Naive B cell (primary cell): ENCODE measurements at regions not wholly inside any gene's neighbourhood (a gene's known extent, or its start where the extent isn't known, plus 50 kb on each side); places are given as distances from the start of the nearest gene placed in this dataset.
"Not testable (repeated sequence)": the region's sequence is repeated elsewhere in the genome, so short reads cannot be mapped to it uniquely, and the experiment has no call there.

ENCODE experiments used
- ATAC-seq, 2 donors: fragments of 150-1000 bp; cut with Tn5 transposase; 2 replicates each; pipeline ENCODE4 v1.10.0; 2021; ENCODE audit warnings: low read depth in 2 of 2, mild to moderate bottlenecking in 2 of 2, moderate library complexity in 2 of 2
- DNase-seq: peaks from one replicate; pipeline ENCODE4 v3.0.0; 2022
- H3K27ac Mint-ChIP-seq, 6 donors: one replicate each; pipeline ENCODE4 v1.8.0; 2020 to 2022; ENCODE audit warnings: mild to moderate bottlenecking in 6 of 6, mixed read lengths in 6 of 6, moderate library complexity in 5 of 6, inconsistent platforms in 2 of 6
- H3K27me3 Mint-ChIP-seq, 3 donors: one replicate each; pipeline ENCODE4 v1.8.0; 2021 to 2022; ENCODE audit warnings: mixed read lengths in 3 of 3, mild to moderate bottlenecking in 1 of 3
- H3K36me3 Mint-ChIP-seq, 2 donors: one replicate each; pipeline ENCODE4 v1.8.0; 2020 to 2022; ENCODE audit warnings: mixed read lengths in 2 of 2, inconsistent platforms in 1 of 2, mild to moderate bottlenecking in 1 of 2
- H3K4me1 Mint-ChIP-seq, 3 donors: one replicate each; pipeline ENCODE4 v1.8.0; 2020 to 2022; ENCODE audit warnings: mixed read lengths in 3 of 3, inconsistent platforms in 1 of 3, mild to moderate bottlenecking in 1 of 3, moderate library complexity in 1 of 3
- H3K4me3 Mint-ChIP-seq, 8 donors: one replicate each; pipeline ENCODE4 v1.8.0; 2020 to 2022; ENCODE audit warnings: mild to moderate bottlenecking in 8 of 8, mixed read lengths in 8 of 8, moderate library complexity in 8 of 8, inconsistent platforms in 2 of 8
- H3K9me3 Mint-ChIP-seq, 7 donors: one replicate each; pipeline ENCODE4 v1.8.0; 2020 to 2022; ENCODE audit warnings: mixed read lengths in 7 of 7, mild to moderate bottlenecking in 5 of 7, inconsistent platforms in 2 of 7, moderate library complexity in 1 of 7

DNA sequence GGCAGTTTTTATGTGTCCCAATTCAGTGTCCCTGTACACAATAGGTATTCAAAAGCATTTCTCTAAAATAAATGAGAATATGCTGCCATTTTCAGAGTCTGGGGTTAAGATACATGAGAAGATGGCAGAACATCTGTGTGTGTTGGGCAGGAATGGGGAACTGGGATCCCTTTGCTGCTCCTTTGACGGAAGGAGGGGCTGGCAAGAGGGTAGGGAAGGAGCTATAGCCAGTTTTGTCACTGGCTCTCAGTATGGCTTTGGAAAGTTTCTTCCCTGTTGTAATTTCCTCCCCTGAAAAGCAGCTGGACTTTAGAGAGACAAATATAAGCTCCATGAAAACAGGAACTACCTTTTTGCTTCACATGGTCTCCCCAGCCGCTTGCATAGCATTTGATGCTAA lies 137.5 kb upstream of the PRR23C start:
- Mint-ChIP-seq H3K27me3 (peaks cover 0 to 8% (median 0%) of the 10 kb centered on the region in 3 donors), H3K4me1 (no peaks in the 10 kb centered on the region), H3K27ac (no peak overlapping the region), H3K4me3 (no peak overlapping the region), H3K36me3 (no peaks in the 10 kb centered on the region), H3K9me3 (peaks cover 7 to 21% (median 15%) of the 10 kb centered on the region in 7 donors)
- no peak for DNase-seq
- ATAC-seq: no peak

DNA sequence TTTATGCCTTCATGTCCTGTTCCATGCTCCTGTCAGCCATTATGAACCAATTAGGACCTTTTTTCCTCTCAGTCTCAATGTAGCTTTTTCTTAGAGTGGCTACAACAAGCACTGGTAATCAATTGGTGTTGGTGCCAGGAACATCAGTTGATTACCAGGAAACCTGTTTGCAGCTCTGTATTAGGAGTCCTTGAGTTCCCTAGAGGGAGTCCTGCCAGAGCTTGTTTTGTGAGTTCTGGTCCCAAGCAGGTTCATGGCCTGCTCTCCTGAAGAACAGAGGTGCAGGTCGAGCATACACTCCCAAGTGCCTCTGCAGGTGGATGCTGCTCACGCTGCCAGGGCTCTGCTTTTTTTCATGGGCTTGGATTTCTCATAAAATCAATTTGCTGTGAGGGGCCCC lies 137.9 kb upstream of the PRR23C start:
- Mint-ChIP-seq H3K36me3 (no peaks in the 10 kb centered on the region), H3K4me3 (no peak overlapping the region), H3K27ac (no peak overlapping the region), H3K9me3 (peaks cover 7 to 21% (median 15%) of the 10 kb centered on the region in 7 donors), H3K4me1 (no peaks in the 10 kb centered on the region), H3K27me3 (peaks cover 0 to 8% (median 0%) of the 10 kb centered on the region in 3 donors)
- ATAC-seq (no peak), DNase-seq (no peak)

DNA sequence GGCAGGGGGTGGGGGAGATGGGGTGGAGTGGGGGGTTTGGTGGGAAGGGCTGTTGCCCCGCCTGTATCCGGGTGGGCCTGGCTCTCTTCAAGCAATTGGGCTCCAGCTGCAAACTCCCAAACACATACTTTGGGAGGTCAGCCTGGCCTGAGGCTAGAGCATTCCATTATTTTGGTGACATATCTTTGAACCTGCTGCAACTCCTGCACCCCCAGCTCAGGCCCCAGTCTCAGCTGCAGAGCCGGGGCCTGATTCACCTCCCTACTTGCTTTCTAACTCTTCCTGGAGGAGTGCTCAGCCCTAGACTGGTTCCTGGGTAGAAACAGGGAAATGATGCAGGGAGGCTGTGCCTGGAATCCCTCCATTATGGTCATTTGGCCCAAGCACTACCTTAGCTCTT lies 140.8 kb upstream of the PRR23C start:
- no peak overlapping the region for H3K27ac Mint-ChIP-seq
- H3K4me3 Mint-ChIP-seq: no peak overlapping the region
- H3K9me3 Mint-ChIP-seq: peaks cover 6 to 21% (median 9%) of the 10 kb centered on the region in 7 donors
- H3K4me1 Mint-ChIP-seq: no peaks in the 10 kb centered on the region
- DNase-seq: no peak
- no peaks in the 10 kb centered on the region for H3K36me3 Mint-ChIP-seq
- ATAC-seq: no peak
- peaks cover 0 to 8% (median 0%) of the 10 kb centered on the region in 3 donors for H3K27me3 Mint-ChIP-seq

DNA sequence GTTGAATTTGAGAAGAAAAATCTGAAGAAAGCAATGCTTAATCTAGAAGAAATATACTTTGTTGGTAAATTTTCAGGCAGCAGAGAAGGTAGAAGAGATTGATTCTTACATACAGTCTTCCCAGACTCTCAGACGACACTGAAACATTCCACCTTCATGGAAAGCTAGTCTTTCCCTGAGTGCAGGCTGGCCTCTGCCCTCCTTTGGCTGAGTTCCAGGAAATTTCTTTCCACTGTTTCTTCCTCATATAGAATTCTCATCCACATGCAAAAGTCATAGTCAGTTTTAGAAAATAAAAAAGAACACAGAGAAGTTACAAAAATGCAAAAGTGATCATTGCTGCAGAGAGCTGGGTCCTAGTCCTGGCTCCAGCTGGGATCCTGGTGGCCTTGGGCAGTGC lies 142.5 kb upstream of the PRR23C start:
- H3K36me3 Mint-ChIP-seq: no peaks in the 10 kb centered on the region
- ATAC-seq (no peak), DNase-seq (no peak)
- no peak overlapping the region for H3K27ac Mint-ChIP-seq
- H3K9me3 Mint-ChIP-seq: peaks cover 0 to 9% (median 5%) of the 10 kb centered on the region in 7 donors
- peaks cover 0 to 8% (median 0%) of the 10 kb centered on the region in 3 donors for H3K27me3 Mint-ChIP-seq
- no peak overlapping the region for H3K4me3 Mint-ChIP-seq
- no peaks in the 10 kb centered on the region for H3K4me1 Mint-ChIP-seq

DNA sequence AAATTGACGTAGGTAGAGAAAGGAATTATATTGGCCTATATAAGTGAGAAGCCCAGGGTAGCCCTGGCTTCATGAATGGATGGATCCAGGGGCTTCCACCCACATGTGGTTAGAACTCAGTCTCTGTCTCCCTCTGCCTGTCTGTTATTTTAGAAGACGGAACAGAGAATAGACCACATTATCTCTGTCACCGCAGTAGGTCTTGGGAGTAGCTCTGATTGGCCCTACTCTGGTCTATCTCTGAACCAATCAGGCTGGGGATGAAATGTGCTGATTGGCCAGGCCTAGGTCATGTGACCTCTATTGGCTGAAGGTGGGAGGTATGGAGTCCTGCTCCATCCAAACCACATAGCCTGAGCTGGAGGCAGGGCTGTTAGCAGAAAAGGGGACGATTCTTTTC lies 143.0 kb upstream of the PRR23C start:
- Mint-ChIP-seq H3K36me3 (no peaks in the 10 kb centered on the region), H3K4me3 (no peak overlapping the region), H3K27ac (peak overlapping the region in 1 of 6 donors; percentile 78), H3K9me3 (peaks cover 0 to 9% (median 5%) of the 10 kb centered on the region in 7 donors), H3K4me1 (no peaks in the 10 kb centered on the region), H3K27me3 (peaks cover 0 to 8% (median 0%) of the 10 kb centered on the region in 3 donors)
- DNase-seq: no peak
- no peak for ATAC-seq

DNA sequence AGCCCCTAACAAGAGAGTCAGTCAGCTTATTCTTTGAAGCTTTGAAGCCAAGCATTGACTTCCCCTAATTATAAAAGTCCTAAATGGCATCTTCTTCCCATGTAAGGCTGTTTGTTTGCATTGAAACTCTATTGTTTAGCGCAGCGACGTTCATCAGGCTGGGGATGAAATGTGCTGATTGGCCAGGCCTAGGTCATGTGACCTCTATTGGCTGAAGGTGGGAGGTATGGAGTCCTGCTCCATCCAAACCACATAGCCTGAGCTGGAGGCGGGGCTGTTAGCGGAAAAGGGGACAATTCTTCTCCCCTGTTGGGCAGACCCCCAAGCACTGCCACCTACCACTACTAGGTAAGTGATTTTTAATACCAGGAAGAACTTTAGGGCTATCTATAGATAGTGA lies 145.3 kb upstream of the PRR23C start:
- no peak overlapping the region for H3K27ac Mint-ChIP-seq
- no peaks in the 10 kb centered on the region for H3K36me3 Mint-ChIP-seq
- ATAC-seq (no peak), DNase-seq (no peak)
- H3K27me3 Mint-ChIP-seq: no peaks in the 10 kb centered on the region
- H3K9me3 Mint-ChIP-seq: peaks cover 0 to 11% (median 2%) of the 10 kb centered on the region in 7 donors
- no peaks in the 10 kb centered on the region for H3K4me1 Mint-ChIP-seq
- H3K4me3 Mint-ChIP-seq: no peak overlapping the region

DNA sequence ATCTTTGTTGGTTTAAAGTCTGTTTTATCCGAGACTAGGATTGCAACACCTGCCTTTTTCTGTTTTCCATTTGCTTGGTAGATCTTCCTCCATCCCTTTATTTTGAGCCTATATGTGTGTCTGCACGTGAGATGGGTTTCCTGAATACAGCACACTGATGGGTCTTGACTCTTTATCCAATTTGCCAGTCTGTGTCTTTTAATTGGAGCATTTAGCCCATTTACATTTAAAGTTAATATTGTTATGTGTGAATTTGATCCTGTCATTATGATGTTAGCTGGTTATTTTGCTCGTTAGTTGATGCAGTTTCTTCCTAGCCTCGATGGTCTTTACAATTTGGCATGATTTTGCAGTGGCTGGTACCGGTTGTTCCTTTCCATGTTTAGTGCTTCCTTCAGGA lies 149.4 kb upstream of the MRPS22 start:
- H3K4me1 Mint-ChIP-seq, H3K4me3 Mint-ChIP-seq, H3K27me3 Mint-ChIP-seq, H3K36me3 Mint-ChIP-seq, ATAC-seq, DNase-seq: not testable (repeated sequence)
- Mint-ChIP-seq H3K27ac (peak overlapping the region in 1 of 6 donors; percentile 5), H3K9me3 (peaks cover 6 to 27% (median 10%) of the 10 kb centered on the region in 7 donors)

GRCh38 chr3:139196146-139196545 lies 147.7 kb upstream of the MRPS22 start:
- H3K27ac Mint-ChIP-seq, H3K4me3 Mint-ChIP-seq, H3K4me1 Mint-ChIP-seq, ATAC-seq, H3K36me3 Mint-ChIP-seq, DNase-seq, H3K27me3 Mint-ChIP-seq: not testable (repeated sequence)
- H3K9me3 Mint-ChIP-seq: peaks cover 6 to 20% (median 9%) of the 10 kb centered on the region in 7 donors

DNA sequence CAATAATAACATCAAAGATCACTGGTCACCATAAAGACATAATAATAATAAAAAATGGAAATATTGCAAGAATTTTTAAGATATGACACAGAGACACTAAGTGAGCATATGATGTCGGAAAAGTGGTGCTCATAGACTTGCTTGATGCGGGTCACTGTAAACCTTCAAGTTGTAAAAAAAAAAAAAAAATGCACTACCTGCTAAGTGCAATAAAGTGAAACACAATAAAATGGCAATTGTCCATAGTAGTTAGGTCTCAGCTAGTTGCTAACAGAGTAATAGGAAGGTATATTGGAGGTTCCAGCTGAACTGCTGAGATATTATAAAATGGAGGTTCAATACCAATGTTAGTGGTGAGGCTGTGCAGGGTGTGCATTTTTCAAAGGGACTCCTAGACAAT lies 146.6 kb upstream of the MRPS22 start:
- peaks cover 0 to 8% (median 6%) of the 10 kb centered on the region in 3 donors for H3K27me3 Mint-ChIP-seq
- no peak overlapping the region for H3K4me3 Mint-ChIP-seq
- H3K9me3 Mint-ChIP-seq: peaks cover 6 to 20% (median 9%) of the 10 kb centered on the region in 7 donors
- ATAC-seq: no peak
- peaks cover 5 to 9% of the 10 kb centered on the region in 2 donors for H3K36me3 Mint-ChIP-seq
- peak overlapping the region in 1 of 6 donors; percentile 63 for H3K27ac Mint-ChIP-seq
- no peak for DNase-seq
- peaks cover 0 to 3% (median 0%) of the 10 kb centered on the region in 3 donors for H3K4me1 Mint-ChIP-seq

GRCh38 chr3:139198186-139198585 lies 145.6 kb upstream of the MRPS22 start:
- Mint-ChIP-seq H3K27ac (no peak overlapping the region), H3K27me3 (peaks cover 0 to 10% (median 8%) of the 10 kb centered on the region in 3 donors), H3K9me3 (peaks cover 6 to 20% (median 9%) of the 10 kb centered on the region in 7 donors), H3K4me3 (no peak overlapping the region), H3K36me3 (peaks cover 5 to 9% of the 10 kb centered on the region in 2 donors), H3K4me1 (peaks cover 0 to 3% (median 0%) of the 10 kb centered on the region in 3 donors)
- DNase-seq (no peak), ATAC-seq (no peak)

DNA sequence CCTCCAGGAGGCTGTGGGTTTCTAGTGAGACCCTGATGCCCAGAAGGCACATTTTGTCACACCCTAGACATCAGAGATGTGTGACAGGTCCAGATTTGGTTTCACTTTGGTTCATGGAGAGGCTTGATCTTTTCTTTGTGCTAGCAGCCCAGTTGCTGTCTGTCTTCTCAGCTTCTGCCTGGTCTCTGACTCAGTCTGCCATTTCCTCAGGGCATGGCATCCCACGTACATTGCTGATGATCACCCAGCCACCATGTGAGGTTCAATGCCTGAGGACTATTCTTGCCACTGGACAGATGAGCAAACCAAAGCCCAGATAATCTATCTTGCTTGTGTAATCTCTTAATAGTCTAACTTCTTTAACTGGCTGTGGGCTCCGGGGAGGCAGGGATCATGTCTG lies 144.9 kb upstream of the MRPS22 start:
- Mint-ChIP-seq H3K36me3 (peaks cover 5 to 9% of the 10 kb centered on the region in 2 donors), H3K27ac (peak overlapping the region in 2 of 6 donors; percentile 38 to 46)

GRCh38 chr3:139199421-139200010 lies 144.3 kb upstream of the MRPS22 start:
- Mint-ChIP-seq H3K9me3 (peaks cover 6 to 20% (median 9%) of the 10 kb centered on the region in 7 donors), H3K36me3 (peaks cover 5 to 9% of the 10 kb centered on the region in 2 donors), H3K4me1 (peaks cover 0 to 3% (median 0%) of the 10 kb centered on the region in 3 donors), H3K4me3 (no peak overlapping the region), H3K27me3 (peaks cover 0 to 10% (median 8%) of the 10 kb centered on the region in 3 donors), H3K27ac (no peak overlapping the region)
- DNase-seq (no peak), ATAC-seq (no peak)

More for the DNA sequence above, 144.9 kb upstream of the MRPS22 start:
- Mint-ChIP-seq H3K9me3 (peaks cover 6 to 20% (median 9%) of the 10 kb centered on the region in 7 donors), H3K4me1 (peaks cover 0 to 3% (median 0%) of the 10 kb centered on the region in 3 donors), H3K4me3 (no peak overlapping the region), H3K27me3 (peaks cover 0 to 10% (median 8%) of the 10 kb centered on the region in 3 donors)
- DNase-seq (no peak), ATAC-seq (no peak)

GRCh38 chr3:139201446-139202225 lies 142.2 kb upstream of the MRPS22 start:
- peaks cover 0 to 5% (median 4%) of the 10 kb centered on the region in 7 donors for H3K9me3 Mint-ChIP-seq
- peaks cover 9 to 11% (median 10%) of the 10 kb centered on the region in 3 donors for H3K27me3 Mint-ChIP-seq
- no peak overlapping the region for H3K4me3 Mint-ChIP-seq
- H3K4me1 Mint-ChIP-seq: peaks cover 0 to 3% (median 0%) of the 10 kb centered on the region in 3 donors
- no peak overlapping the region for H3K27ac Mint-ChIP-seq
- H3K36me3 Mint-ChIP-seq: peaks cover 3 to 6% of the 10 kb centered on the region in 2 donors
- ATAC-seq (peak in 1 of 2 donors; percentile 46), DNase-seq (no peak)
